ENCODE measurements at regions not wholly inside any gene's neighbourhood (a gene's known extent, or its start where the extent isn't known, plus 50 kb on each side); places are given as distances from the start of the nearest gene placed in this dataset.

- DNase-seq: no peak
- peaks cover 14% of the 10 kb centered on the region for H3K4me1 ChIP-seq (replicated peaks; ENCODE audit: insufficient read depth)
- no peak overlapping the region for H3K4me3 ChIP-seq
- H3K9me2 ChIP-seq (ENCODE audit: insufficient read depth): no peaks in the 10 kb centered on the region
- H3K4me2 ChIP-seq: no peak overlapping the region
- POLR2A ChIA-PET (ENCODE audit: unreplicated experiment): no interaction called here
- no TSS peak for BruUV-seq (replicated peaks)
- intact Hi-C loops (cut with micrococcal nuclease; ENCODE audit: unreplicated experiment): no loop called here
- H4K20me1 ChIP-seq (ENCODE audit: insufficient read depth): no peaks in the 10 kb centered on the region
- no peak overlapping the region for H3K27ac ChIP-seq
- H2AFZ ChIP-seq: no peak overlapping the region
- H3K79me2 ChIP-seq (ENCODE audit: low read depth): no peaks in the 10 kb centered on the region
- H3F3A ChIP-seq (ENCODE audit: insufficient read depth, low read depth): no peaks in the 10 kb centered on the region
- no peaks in the 10 kb centered on the region for H3K9me3 ChIP-seq (ENCODE audit: insufficient read depth, low read depth)
- H3K36me3 ChIP-seq (ENCODE audit: low read depth): no peaks in the 10 kb centered on the region
- TF ChIP-seq EZH2 (IDR thresholded peaks at IDR 0.05; ENCODE audit: low read depth): no peak
- TF ChIP-seq, protein P1, sequence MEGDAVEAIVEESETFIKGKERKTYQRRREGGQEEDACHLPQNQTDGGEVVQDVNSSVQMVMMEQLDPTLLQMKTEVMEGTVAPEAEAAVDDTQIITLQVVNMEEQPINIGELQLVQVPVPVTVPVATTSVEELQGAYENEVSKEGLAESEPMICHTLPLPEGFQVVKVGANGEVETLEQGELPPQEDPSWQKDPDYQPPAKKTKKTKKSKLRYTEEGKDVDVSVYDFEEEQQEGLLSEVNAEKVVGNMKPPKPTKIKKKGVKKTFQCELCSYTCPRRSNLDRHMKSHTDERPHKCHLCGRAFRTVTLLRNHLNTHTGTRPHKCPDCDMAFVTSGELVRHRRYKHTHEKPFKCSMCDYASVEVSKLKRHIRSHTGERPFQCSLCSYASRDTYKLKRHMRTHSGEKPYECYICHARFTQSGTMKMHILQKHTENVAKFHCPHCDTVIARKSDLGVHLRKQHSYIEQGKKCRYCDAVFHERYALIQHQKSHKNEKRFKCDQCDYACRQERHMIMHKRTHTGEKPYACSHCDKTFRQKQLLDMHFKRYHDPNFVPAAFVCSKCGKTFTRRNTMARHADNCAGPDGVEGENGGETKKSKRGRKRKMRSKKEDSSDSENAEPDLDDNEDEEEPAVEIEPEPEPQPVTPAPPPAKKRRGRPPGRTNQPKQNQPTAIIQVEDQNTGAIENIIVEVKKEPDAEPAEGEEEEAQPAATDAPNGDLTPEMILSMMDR (conservative IDR thresholded peaks at IDR 0.05): no peak
- H3K27me3 ChIP-seq (ENCODE audit: insufficient read depth, low read depth): no peaks in the 10 kb centered on the region
- CTCF ChIA-PET: no interaction called here
These were observed 132.8 kb upstream of the SHB start for GRCh38 chr9:38201844-38202243.

DNA sequence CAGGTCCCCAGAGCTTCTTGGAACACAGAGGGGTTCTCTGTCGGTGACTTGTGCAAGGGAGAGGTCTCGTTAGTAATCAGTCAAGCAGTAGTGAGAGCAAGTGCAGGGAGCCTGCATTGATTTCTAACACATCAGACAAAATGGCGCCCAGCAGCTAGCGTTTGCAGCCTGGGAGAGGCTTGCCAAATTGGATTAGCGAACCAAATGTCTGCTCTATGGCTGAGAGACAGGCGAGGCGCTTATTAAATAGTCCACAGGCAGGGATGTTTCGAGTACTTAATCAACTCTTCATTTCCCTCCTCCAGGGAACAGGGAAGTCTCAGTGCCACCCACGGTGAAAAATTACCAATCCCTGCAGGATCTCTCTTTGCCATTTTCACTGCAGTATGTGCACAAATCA, 131.4 kb upstream of the SHB start:
- Histone ChIP-seq H3K36me3 (ENCODE audit: low read depth) (no peaks in the 10 kb centered on the region), H3K9me2 (ENCODE audit: insufficient read depth) (no peaks in the 10 kb centered on the region), H3K27me3 (ENCODE audit: insufficient read depth, low read depth) (no peaks in the 10 kb centered on the region), H3K4me1 (replicated peaks; ENCODE audit: insufficient read depth) (peaks cover 10% of the 10 kb centered on the region), H3K4me2 (no peak overlapping the region), H3K9me3 (ENCODE audit: insufficient read depth, low read depth) (no peaks in the 10 kb centered on the region), H4K20me1 (ENCODE audit: insufficient read depth) (no peaks in the 10 kb centered on the region), H3K27ac (no peak overlapping the region), H3K4me3 (no peak overlapping the region), H3K79me2 (ENCODE audit: low read depth) (no peaks in the 10 kb centered on the region), H2AFZ (no peak overlapping the region), H3F3A (ENCODE audit: insufficient read depth, low read depth) (no peaks in the 10 kb centered on the region)
- no peak for TF ChIP-seq EZH2 (IDR thresholded peaks at IDR 0.05; ENCODE audit: low read depth)
- TF ChIP-seq, protein P1 (conservative IDR thresholded peaks at IDR 0.05): no peak
- BruUV-seq (replicated peaks): no TSS peak
- ChIA-PET CTCF (no interaction called here), POLR2A (ENCODE audit: unreplicated experiment) (no interaction called here)
- intact Hi-C loops (cut with micrococcal nuclease; ENCODE audit: unreplicated experiment): no loop called here
- no peak for DNase-seq

- Histone ChIP-seq H3K9me2 (ENCODE audit: insufficient read depth) (no peaks in the 10 kb centered on the region), H3K79me2 (ENCODE audit: low read depth) (no peaks in the 10 kb centered on the region), H3K36me3 (ENCODE audit: low read depth) (no peaks in the 10 kb centered on the region), H3F3A (ENCODE audit: insufficient read depth, low read depth) (no peaks in the 10 kb centered on the region), H3K27ac (no peak overlapping the region), H3K4me3 (no peak overlapping the region), H2AFZ (no peak overlapping the region), H3K27me3 (ENCODE audit: insufficient read depth, low read depth) (no peaks in the 10 kb centered on the region), H4K20me1 (ENCODE audit: insufficient read depth) (no peaks in the 10 kb centered on the region), H3K4me2 (no peak overlapping the region), H3K9me3 (ENCODE audit: insufficient read depth, low read depth) (no peaks in the 10 kb centered on the region), H3K4me1 (replicated peaks; ENCODE audit: insufficient read depth) (no peaks in the 10 kb centered on the region)
- ChIA-PET POLR2A (ENCODE audit: unreplicated experiment) (no interaction called here), CTCF (no interaction called here)
- intact Hi-C loops (cut with micrococcal nuclease; ENCODE audit: unreplicated experiment): no loop called here
- no peak for TF ChIP-seq EZH2 (IDR thresholded peaks at IDR 0.05; ENCODE audit: low read depth)
- TF ChIP-seq, protein P1 (conservative IDR thresholded peaks at IDR 0.05): no peak
- BruUV-seq (replicated peaks): no TSS peak
- no peak for DNase-seq
These were observed 129.1 kb upstream of the SHB start for GRCh38 chr9:38198140-38198539.
